Mucosa of descending colon (tissue), 3 donors: ENCODE measurements at regions not wholly inside any gene's neighbourhood (a gene's known extent, or its start where the extent isn't known, plus 50 kb on each side); places are given as distances from the start of the nearest gene placed in this dataset.

ENCODE experiments used
- ATAC-seq: fragments of 200-7000 bp; cut with Tn5 transposase; one replicate; pipeline ENCODE4 v1.9.1; 2020; ENCODE audit warnings: mild to moderate bottlenecking, moderate library complexity
- DNase-seq, 3 donors: peaks; one replicate each; pipeline ENCODE4 v3.0.0-alpha.2; 2020
- H3K36me3 ChIP-seq: fragments of 200-600 bp; one replicate; pipeline ENCODE4 v1.8.0; 2021; ENCODE audit warnings: low read depth, mild to moderate bottlenecking
- H3K4me1 ChIP-seq: fragments of 200-600 bp; one replicate; pipeline ENCODE4 v1.8.0; 2021; ENCODE audit warnings: low read depth, mild to moderate bottlenecking
- H3K4me3 ChIP-seq: fragments of 200-600 bp; one replicate; pipeline ENCODE4 v1.8.0; 2021; ENCODE audit warnings: mild to moderate bottlenecking
- H3K9me3 ChIP-seq: fragments of 200-600 bp; one replicate; pipeline ENCODE4 v1.8.0; 2021; ENCODE audit warnings: mild to moderate bottlenecking
- CTCF ChIP-seq: fragments of 200-600 bp; IDR thresholded peaks from one replicate; pipeline ENCODE4 v1.8.0; 2022; ENCODE audit warnings: antibody characterized with exemption, mild to moderate bottlenecking
- intact Hi-C, 2 donors: fragments of 100-400 bp; cut with DNase I in 1 of 2; cut with micrococcal nuclease in 1 of 2; formaldehyde crosslinking; loops; one replicate each; pipeline versions ENCODE4 v1.11.0 to v1.11.1; 2022; cut with DNase I, micrococcal nuclease
- donor health status: DM: no; HTN: no; CAD: no; lungs with moderate emphysema.
- donor health status: DM: no; HTN: no; CAD: no.
- donor health status: DM: no; HTN: yes; CAD: no.

GRCh38 chr1:98472878-98473277, 188.6 kb upstream of the SNX7 start:
- TF ChIP-seq CTCF = no peak
- intact Hi-C loops = no loop called here
- ATAC-seq (no peak), DNase-seq (no peak)
- no peak overlapping the region for H3K4me3 ChIP-seq
- H3K9me3 ChIP-seq = no peaks in the 10 kb centered on the region
- H3K36me3 ChIP-seq = no peaks in the 10 kb centered on the region
- H3K4me1 ChIP-seq = no peaks in the 10 kb centered on the region

- H3K4me1 ChIP-seq = no peaks in the 10 kb centered on the region
- no peaks in the 10 kb centered on the region for H3K9me3 ChIP-seq
- H3K36me3 ChIP-seq = no peaks in the 10 kb centered on the region
- intact Hi-C loops = no loop called here
- no peak overlapping the region for H3K4me3 ChIP-seq
- no peak for TF ChIP-seq CTCF
- ATAC-seq (no peak), DNase-seq (no peak)
Measured at GRCh38 chr1:98471633-98472032, 189.9 kb upstream of the SNX7 start.

GRCh38 chr1:98468111-98468717, 193.3 kb upstream of the SNX7 start:
- no peaks in the 10 kb centered on the region for H3K36me3 ChIP-seq
- H3K4me1 ChIP-seq = no peaks in the 10 kb centered on the region
- peak; percentile 59 for TF ChIP-seq CTCF
- no peak overlapping the region for H3K4me3 ChIP-seq
- H3K9me3 ChIP-seq = no peaks in the 10 kb centered on the region
- intact Hi-C loops = no loop called here
- peak in 1 of 3 donors; percentile 38 for DNase-seq
- peak; percentile 36 for ATAC-seq

- Histone ChIP-seq H3K4me3 (no peak overlapping the region), H3K4me1 (no peaks in the 10 kb centered on the region), H3K36me3 (no peaks in the 10 kb centered on the region), H3K9me3 (no peaks in the 10 kb centered on the region)
- DNase-seq (no peak), ATAC-seq (no peak)
- intact Hi-C loops = no loop called here
- TF ChIP-seq CTCF = no peak
Measured at GRCh38 chr1:98467586-98467985, 193.9 kb upstream of the SNX7 start.

- DNase-seq (no peak), ATAC-seq (no peak)
- Histone ChIP-seq H3K36me3 (no peaks in the 10 kb centered on the region), H3K9me3 (no peaks in the 10 kb centered on the region), H3K4me1 (no peaks in the 10 kb centered on the region), H3K4me3 (no peak overlapping the region)
- TF ChIP-seq CTCF = no peak
- intact Hi-C loops = no loop called here
Measured at GRCh38 chr1:98467122-98467521, 194.4 kb upstream of the SNX7 start.

- DNase-seq (no peak), ATAC-seq (no peak)
- H3K4me3 ChIP-seq = no peak overlapping the region
- H3K36me3 ChIP-seq = no peaks in the 10 kb centered on the region
- no peaks in the 10 kb centered on the region for H3K9me3 ChIP-seq
- TF ChIP-seq CTCF = no peak
- intact Hi-C loops = no loop called here
- no peaks in the 10 kb centered on the region for H3K4me1 ChIP-seq
Measured at GRCh38 chr1:98461873-98462385, 199.6 kb upstream of the SNX7 start.
